ENCODE measurements at regions not wholly inside any gene's neighbourhood (a gene's known extent, or its start where the extent isn't known, plus 50 kb on each side); places are given as distances from the start of the nearest gene placed in this dataset.

GRCh38 chr2:19846567-19846966 is 55.2 kb downstream of the TTC32 start:
- DNase-seq = no peak

GRCh38 chr2:19846030-19846429 is 55.8 kb downstream of the TTC32 start:
- DNase-seq = no peak

- no peak for DNase-seq
Measured at GRCh38 chr2:19845323-19845920, 56.4 kb downstream of the TTC32 start.

- DNase-seq = no peak
Measured at GRCh38 chr2:19844750-19845149, 57.0 kb downstream of the TTC32 start.

GRCh38 chr2:19843992-19844515 is 57.7 kb downstream of the TTC32 start:
- no peak for DNase-seq

GRCh38 chr2:19841918-19842693 is 59.7 kb downstream of the TTC32 start:
- no peak for DNase-seq

- no peak for DNase-seq
Measured at GRCh38 chr2:19839438-19839837, 62.3 kb downstream of the TTC32 start.

GRCh38 chr2:19838616-19839015 is 63.2 kb downstream of the TTC32 start:
- no peak for DNase-seq

- DNase-seq = no peak
Measured at GRCh38 chr2:19837235-19837766, 64.5 kb downstream of the TTC32 start.

- no peak for DNase-seq
Measured at GRCh38 chr2:19835781-19836281, 66.0 kb downstream of the TTC32 start.

GRCh38 chr2:19833978-19834377 is 67.8 kb downstream of the TTC32 start:
- DNase-seq = no peak

- no peak for DNase-seq
Measured at GRCh38 chr2:19829672-19830071, 72.1 kb downstream of the TTC32 start.

- DNase-seq = no peak
Measured at GRCh38 chr2:19826874-19827273, 74.9 kb downstream of the TTC32 start.

GRCh38 chr2:19823507-19823906 is 78.3 kb downstream of the TTC32 start:
- DNase-seq = no peak

GRCh38 chr2:19819097-19820065 is 82.4 kb downstream of the TTC32 start:
- DNase-seq = no peak

- no peak for DNase-seq
Measured at GRCh38 chr2:19818543-19818942, 83.2 kb downstream of the TTC32 start.

GRCh38 chr2:19818039-19818438 is 83.7 kb downstream of the TTC32 start:
- no peak for DNase-seq

GRCh38 chr2:19815746-19816145 is 86.0 kb downstream of the TTC32 start:
- no peak for DNase-seq

- no peak for DNase-seq
Measured at GRCh38 chr2:19812166-19812565, 89.6 kb downstream of the TTC32 start.

GRCh38 chr2:19811186-19811585 is 90.6 kb downstream of the TTC32 start:
- DNase-seq = no peak

GRCh38 chr2:19810637-19811036 is 91.1 kb downstream of the TTC32 start:
- DNase-seq = no peak

- DNase-seq = no peak
Measured at GRCh38 chr2:19810148-19810547, 91.6 kb downstream of the TTC32 start.

- DNase-seq = no peak
Measured at GRCh38 chr2:19809206-19809605, 92.6 kb downstream of the TTC32 start.
